Liver (tissue), 8 donors: ENCODE measurements at regions not wholly inside any gene's neighbourhood (a gene's known extent, or its start where the extent isn't known, plus 50 kb on each side); places are given as distances from the start of the nearest gene placed in this dataset.

Source experiments
- DNase-seq: peaks from one replicate; pipeline ENCODE4 v3.0.0-alpha.2; 2017; ENCODE audit warnings: low spot score
- H3K27ac ChIP-seq, 2 donors: one replicate each; pipeline ENCODE4 v1.7.0; 2013; ENCODE audit warnings: inconsistent platforms in 2 of 2, low read length in 2 of 2, control low read depth in 1 of 2, low read depth in 1 of 2, mild to moderate bottlenecking in 1 of 2
- H3K27me3 ChIP-seq, 4 donors: one replicate each; pipeline versions ENCODE4 v1.6.1 to v1.7.0; 2013; ENCODE audit warnings: low read length in 3 of 4, inconsistent platforms in 1 of 4, mild to moderate bottlenecking in 1 of 4, moderate library complexity in 1 of 4; ENCODE audit not compliant: control insufficient read depth in 4 of 4, insufficient read depth in 4 of 4
- H3K36me3 ChIP-seq, 4 donors: one replicate each; pipeline versions ENCODE4 v1.6.1 to v1.7.0; 2013; ENCODE audit warnings: low read length in 3 of 4, mild to moderate bottlenecking in 3 of 4, low read depth in 1 of 4, moderate library complexity in 1 of 4; ENCODE audit not compliant: control insufficient read depth in 4 of 4, insufficient read depth in 3 of 4
- H3K4me1 ChIP-seq, 4 donors: one replicate each; pipeline versions ENCODE4 v1.6.1 to v1.7.0; 2013; ENCODE audit warnings: low read length in 3 of 4, mild to moderate bottlenecking in 3 of 4, moderate library complexity in 1 of 4; ENCODE audit not compliant: control insufficient read depth in 4 of 4, insufficient read depth in 4 of 4
- H3K4me3 ChIP-seq, 3 donors: one replicate each; pipeline versions ENCODE4 v1.6.1 to v1.7.0; 2013; ENCODE audit warnings: low read length in 3 of 3, control low read depth in 1 of 3, low read depth in 1 of 3, mild to moderate bottlenecking in 1 of 3
- H3K9ac ChIP-seq, 2 donors: one replicate each; pipeline ENCODE4 v1.7.0; 2013; ENCODE audit warnings: low read length in 2 of 2, mild to moderate bottlenecking in 2 of 2, moderate library complexity in 2 of 2, control low read depth in 1 of 2, low read depth in 1 of 2
- H3K9me3 ChIP-seq, 4 donors: one replicate each; pipeline versions ENCODE4 v1.6.1 to v1.7.0; 2013; ENCODE audit warnings: low read length in 3 of 4; ENCODE audit not compliant: control insufficient read depth in 4 of 4
- ATF3 ChIP-seq: IDR thresholded peaks from 2 replicates; pipeline ENCODE4 v1.6.1; 2016; ENCODE audit warnings: antibody characterized with exemption
- CTCF ChIP-seq: fragments of 150-350 bp; IDR thresholded peaks from 2 replicates; pipeline ENCODE4 v1.5.1; 2017; ENCODE audit warnings: improper control_type of control experiment, low read depth, low read length; ENCODE audit not compliant: missing input control
- EGR1 ChIP-seq, 2 donors: IDR thresholded peaks; 2 replicates each; pipeline ENCODE4 v1.6.1; 2016 to 2018; ENCODE audit warnings: antibody characterized with exemption in 2 of 2, low read depth in 2 of 2
- GABPA ChIP-seq, 2 donors: IDR thresholded peaks in 1 of 2; conservative IDR thresholded peaks in 1 of 2; 2 replicates each; pipeline ENCODE4 v1.6.1; 2016; ENCODE audit warnings: antibody characterized with exemption in 2 of 2, mild to moderate bottlenecking in 1 of 2, moderate library complexity in 1 of 2
- HNF4A ChIP-seq, 2 donors: conservative IDR thresholded peaks; 2 replicates each; pipeline ENCODE4 v1.6.1; 2016; ENCODE audit warnings: antibody characterized with exemption in 2 of 2, mild to moderate bottlenecking in 2 of 2
- HNF4G ChIP-seq: IDR thresholded peaks from 2 replicates; pipeline ENCODE4 v1.6.1; 2016; ENCODE audit warnings: antibody characterized with exemption
- JUND ChIP-seq, 2 donors: IDR thresholded peaks; 2 replicates each; pipeline ENCODE4 v1.6.1; 2016; ENCODE audit warnings: antibody characterized with exemption in 2 of 2
- RAD21 ChIP-seq, 2 donors: IDR thresholded peaks; 2 replicates each; pipeline ENCODE4 v1.6.1; 2016; ENCODE audit warnings: antibody characterized with exemption in 2 of 2, mild to moderate bottlenecking in 2 of 2
- REST ChIP-seq: IDR thresholded peaks from 2 replicates; pipeline ENCODE4 v1.6.1; 2016; ENCODE audit warnings: antibody characterized with exemption, mild to moderate bottlenecking
- RXRA ChIP-seq, 2 donors: IDR thresholded peaks; 2 replicates each; pipeline ENCODE4 v1.6.1; 2017 to 2018; ENCODE audit warnings: antibody characterized with exemption in 2 of 2, mild to moderate bottlenecking in 1 of 2
- SP1 ChIP-seq: IDR thresholded peaks from 2 replicates; pipeline ENCODE4 v1.6.1; 2018; ENCODE audit warnings: antibody characterized with exemption, mild to moderate bottlenecking
- TAF1 ChIP-seq: conservative IDR thresholded peaks from 2 replicates; pipeline ENCODE4 v1.6.1; 2016; ENCODE audit warnings: antibody characterized with exemption, mild to moderate bottlenecking
- YY1 ChIP-seq: IDR thresholded peaks from 2 replicates; pipeline ENCODE4 v1.6.1; 2016; ENCODE audit warnings: antibody characterized with exemption, mild to moderate bottlenecking
- WGBS: extraction: QIAGEN DNeasy Blood & Tissue Kit; methylation state at CpG from one replicate; pipeline ENCODE4 v1.1.7; 2013; 5-methylcytosine and 5-hydroxymethylcytosine counted together
- donor health status: healthy.
- donor health status: healthy.
- donor health status: healthy.
- donor health status: healthy.
- donor health status: healthy.

GRCh38 chr2:200221055-200221955 lies 85.2 kb upstream of the SPATS2L start (continued):
- peak; percentile 59 to 62 for TF ChIP-seq RAD21 (IDR thresholded peaks at IDR 0.05)
- TF ChIP-seq YY1 = peak; percentile 72

GRCh38 chr2:200222791-200223190 lies 83.7 kb upstream of the SPATS2L start:
- Histone ChIP-seq H3K4me1 (peaks cover 9 to 62% (median 49%) of the 10 kb centered on the region in 4 donors), H3K36me3 (no peaks in the 10 kb centered on the region), H3K27me3 (no peaks in the 10 kb centered on the region), H3K27ac (no peak overlapping the region), H3K4me3 (no peak overlapping the region), H3K9me3 (no peaks in the 10 kb centered on the region), H3K9ac (no peak overlapping the region)
- no peak for TF ChIP-seq RXRA (IDR thresholded peaks at IDR 0.05)
- no peak for TF ChIP-seq JUND (IDR thresholded peaks at IDR 0.05)
- no peak for TF ChIP-seq SP1
- TF ChIP-seq TAF1 = no peak
- TF ChIP-seq ATF3 = no peak
- TF ChIP-seq RAD21 (IDR thresholded peaks at IDR 0.05) = no peak
- no peak for TF ChIP-seq YY1
- TF ChIP-seq HNF4A (conservative IDR thresholded peaks at IDR 0.05) = no peak
- no peak for TF ChIP-seq GABPA (IDR thresholded peaks at IDR 0.05 in 1 of 2, conservative IDR thresholded peaks at IDR 0.05 in 1 of 2)
- WGBS = 28% methylated on average over 7 of the region's 7 CpGs
- no peak for DNase-seq

- H3K9me3 ChIP-seq = no peaks in the 10 kb centered on the region
- no peaks in the 10 kb centered on the region for H3K27me3 ChIP-seq
- no peak for TF ChIP-seq HNF4A (conservative IDR thresholded peaks at IDR 0.05)
- no peak for TF ChIP-seq CTCF
- no peak for TF ChIP-seq EGR1 (IDR thresholded peaks at IDR 0.05; ENCODE audit: low read depth in 2 of 2)
- H3K4me3 ChIP-seq = no peak overlapping the region
- no peak overlapping the region for H3K27ac ChIP-seq
- no peak for DNase-seq
- no peak overlapping the region for H3K9ac ChIP-seq
- H3K36me3 ChIP-seq = no peaks in the 10 kb centered on the region
- 86% methylated on average over 3 of the region's 3 CpGs for WGBS
- H3K4me1 ChIP-seq = peaks cover 9 to 62% (median 49%) of the 10 kb centered on the region in 4 donors
These were observed 83.2 kb upstream of the SPATS2L start for GRCh38 chr2:200223205-200223784.

- Histone ChIP-seq H3K9ac (no peak overlapping the region), H3K9me3 (no peaks in the 10 kb centered on the region), H3K27me3 (no peaks in the 10 kb centered on the region), H3K4me1 (peaks cover 4 to 43% (median 35%) of the 10 kb centered on the region in 4 donors), H3K27ac (no peak overlapping the region), H3K4me3 (no peak overlapping the region), H3K36me3 (no peaks in the 10 kb centered on the region)
- DNase-seq = no peak
- TF ChIP-seq RAD21 (IDR thresholded peaks at IDR 0.05) = peak; percentile 26 to 53
- peak; percentile 22 for TF ChIP-seq YY1
- peak; percentile 15 for TF ChIP-seq SP1
- TF ChIP-seq GABPA (IDR thresholded peaks at IDR 0.05 in 1 of 2, conservative IDR thresholded peaks at IDR 0.05 in 1 of 2) = no peak
- no peak for TF ChIP-seq REST
- no peak for TF ChIP-seq HNF4G
- no peak for TF ChIP-seq ATF3
- no peak for TF ChIP-seq RXRA (IDR thresholded peaks at IDR 0.05)
- peak; percentile 8 to 24 for TF ChIP-seq HNF4A (conservative IDR thresholded peaks at IDR 0.05)
- 61% methylated on average over 5 of the region's 5 CpGs for WGBS
These were observed 80.5 kb upstream of the SPATS2L start for GRCh38 chr2:200225951-200226350.
